HT-29 (cell line): ENCODE measurements at regions not wholly inside any gene's neighbourhood (a gene's known extent, or its start where the extent isn't known, plus 50 kb on each side); places are given as distances from the start of the nearest gene placed in this dataset.
"Not testable (repeated sequence)": the region's sequence is repeated elsewhere in the genome, so short reads cannot be mapped to it uniquely, and the experiment has no call there.

Experiments
- DNase-seq: peaks from one replicate; pipeline ENCODE4 v3.0.0-alpha.2; 2015; ENCODE audit warnings: low spot score

GRCh38 chr4:55696424-55696823, 60.3 kb upstream of the NMU start:
- not testable (repeated sequence) for DNase-seq

- DNase-seq, result no peak
Measured at GRCh38 chr4:55706541-55706940, 70.4 kb upstream of the NMU start.

- no peak for DNase-seq
Measured at GRCh38 chr4:55707507-55707906, 71.4 kb upstream of the NMU start.

GRCh38 chr4:55707991-55708390, 71.9 kb upstream of the NMU start:
- not testable (repeated sequence) for DNase-seq

- DNase-seq, result not testable (repeated sequence)
Measured at GRCh38 chr4:55712835-55713234, 76.7 kb upstream of the NMU start.

GRCh38 chr4:55721651-55722050, 85.6 kb upstream of the NMU start:
- no peak for DNase-seq

GRCh38 chr4:55722132-55722531, 86.0 kb upstream of the NMU start:
- DNase-seq, result no peak

- DNase-seq, result no peak
Measured at GRCh38 chr4:55723403-55723802, 87.3 kb upstream of the NMU start.

GRCh38 chr4:55725057-55725456, 89.0 kb upstream of the NMU start:
- no peak for DNase-seq

DNA sequence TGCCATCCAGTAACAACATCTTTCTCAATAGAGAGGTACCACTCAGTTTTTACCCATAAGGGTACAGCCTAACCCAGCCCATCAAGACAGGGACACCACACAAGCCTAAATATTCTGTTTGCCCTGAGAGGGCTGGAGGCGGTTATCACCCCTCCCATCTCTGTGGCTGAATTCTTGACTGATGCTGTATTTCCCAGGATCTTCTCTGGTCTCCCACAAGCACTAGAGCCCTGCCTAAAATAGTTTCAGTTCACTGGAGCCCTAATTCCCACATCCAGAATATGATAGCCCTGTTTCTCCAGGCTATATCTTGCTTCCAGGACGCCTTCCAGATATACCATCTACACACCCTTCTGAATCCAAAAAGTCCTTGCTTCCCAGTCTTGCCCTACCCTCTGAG, 91.6 kb upstream of the NMU start:
- no peak for DNase-seq

DNA sequence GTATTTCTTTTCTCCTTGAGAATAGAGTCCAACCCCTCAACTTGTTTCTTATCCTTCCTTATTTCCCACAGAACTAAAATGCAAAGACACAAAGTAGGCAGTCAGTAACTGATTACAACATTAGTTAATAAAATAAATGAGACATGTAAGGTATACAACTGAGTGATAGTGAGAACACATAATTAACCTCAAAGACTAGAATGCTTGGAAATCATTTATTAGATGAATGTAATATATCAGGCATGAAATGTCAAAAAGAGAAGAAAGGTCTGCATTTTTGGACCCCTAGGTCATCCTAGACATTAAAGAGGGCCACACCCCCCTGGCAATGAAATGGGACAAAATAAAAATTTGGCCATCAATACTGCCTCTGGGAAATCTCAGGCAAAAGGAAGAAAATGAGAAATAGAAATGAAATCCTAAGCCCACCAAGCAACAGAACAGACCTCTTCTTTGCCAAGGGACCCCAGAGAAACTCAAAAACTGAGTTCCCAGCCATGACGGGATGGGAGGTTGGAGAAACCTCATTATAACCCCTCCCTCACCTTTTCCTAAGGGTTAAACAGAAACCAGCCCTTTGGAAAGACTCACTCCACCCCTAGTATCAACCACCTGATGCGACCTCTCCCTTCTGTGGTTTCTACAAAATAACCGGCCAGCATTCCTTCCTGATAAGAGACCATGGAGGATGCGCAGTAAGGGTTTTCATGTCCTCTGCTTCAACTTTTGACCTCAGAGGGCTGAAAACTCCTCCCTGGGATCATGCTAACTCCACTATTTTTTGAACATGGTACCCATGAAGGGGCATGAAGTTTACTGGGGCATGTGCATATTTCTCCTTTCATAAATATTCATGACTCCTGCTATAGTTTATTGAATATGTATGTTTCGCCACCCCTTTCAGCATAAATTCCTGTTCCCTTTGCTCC, 90.0 kb upstream of the EXOC1L start:
- peak; percentile 45 for DNase-seq

DNA sequence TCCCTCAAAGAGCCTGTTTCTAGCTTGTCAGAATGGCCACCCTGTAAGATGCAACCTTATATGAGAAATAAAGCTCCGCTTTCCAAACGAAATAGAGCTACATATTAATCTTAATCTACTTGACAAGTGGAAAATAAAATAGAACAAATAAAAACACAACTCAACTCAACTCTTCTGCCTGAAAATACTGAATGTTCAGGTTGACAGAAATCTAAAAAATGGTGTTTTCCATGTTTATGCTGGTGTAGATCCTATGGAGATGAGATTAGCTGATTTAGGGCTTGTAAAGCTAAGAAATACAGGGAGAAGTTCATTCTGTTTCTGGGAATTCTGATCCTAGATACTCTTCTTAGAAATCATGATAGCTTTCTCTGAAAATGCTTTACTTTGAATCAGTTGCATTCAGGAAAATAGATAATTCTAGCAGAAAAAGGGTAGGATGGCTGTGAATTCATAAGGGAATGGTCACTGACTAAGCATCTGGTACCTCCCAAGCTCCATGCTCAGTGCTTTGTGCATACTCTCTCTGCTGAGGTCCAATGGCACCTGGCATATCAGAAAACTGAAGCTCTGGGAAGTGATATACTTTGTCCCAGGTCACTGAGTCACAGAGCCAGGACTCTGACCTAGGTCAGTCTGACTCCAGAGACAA, 89.2 kb upstream of the EXOC1L start:
- DNase-seq, result no peak

DNA sequence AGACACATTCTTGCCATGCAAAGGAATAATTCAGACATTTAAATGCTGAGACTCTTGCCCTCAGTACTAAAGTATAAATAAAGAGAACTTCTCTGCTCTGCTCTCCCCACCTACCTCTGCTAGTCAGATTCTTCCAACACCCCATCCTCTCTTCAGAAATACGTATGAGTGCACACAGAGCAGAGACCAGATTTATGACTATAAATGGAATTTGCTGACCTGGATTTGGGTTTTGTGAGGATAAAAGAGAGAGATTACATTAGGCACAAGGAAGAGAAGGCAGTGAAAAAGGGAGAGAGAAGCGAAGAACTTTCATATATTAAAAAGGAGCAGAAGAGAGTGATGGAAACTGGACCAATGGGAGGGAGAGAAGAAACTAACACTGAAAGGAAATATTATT, 87.6 kb upstream of the EXOC1L start:
- DNase-seq, result no peak

- DNase-seq, result no peak
Measured at GRCh38 chr4:55732864-55733263, 86.7 kb upstream of the EXOC1L start.

GRCh38 chr4:55733932-55734331, 85.7 kb upstream of the EXOC1L start:
- peak; percentile 97 for DNase-seq

DNA sequence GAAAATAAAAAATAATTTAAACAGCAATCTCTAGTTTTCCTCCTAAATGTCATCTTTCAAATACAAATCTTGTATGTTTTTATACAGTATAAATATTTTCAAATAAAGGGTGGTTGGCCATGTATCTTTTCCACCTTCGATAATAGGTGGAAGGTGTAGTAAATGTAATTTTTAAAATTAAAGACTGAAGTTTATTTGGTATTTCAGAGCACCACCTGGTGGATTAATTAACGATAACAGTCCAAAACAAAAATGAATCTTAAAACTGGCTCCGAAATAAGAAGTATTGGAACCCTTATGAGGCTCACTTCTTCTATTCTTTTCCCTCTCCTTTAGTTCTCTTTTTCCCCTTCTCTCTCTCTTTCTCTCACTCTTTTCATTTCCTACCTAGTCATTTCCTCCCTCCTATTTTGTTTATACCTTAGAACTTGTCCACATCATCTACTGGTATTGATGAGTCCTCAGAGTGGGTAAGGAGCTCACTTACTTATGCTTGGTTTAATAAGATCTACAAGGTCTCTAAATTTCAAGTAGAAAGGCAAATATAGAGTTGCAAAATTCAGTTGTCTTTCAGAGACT, 82.9 kb upstream of the EXOC1L start:
- DNase-seq, result peak; percentile 47

GRCh38 chr4:55742655-55743202, 76.9 kb upstream of the EXOC1L start:
- DNase-seq, result no peak

GRCh38 chr4:55744369-55744768, 75.2 kb upstream of the EXOC1L start:
- no peak for DNase-seq

DNA sequence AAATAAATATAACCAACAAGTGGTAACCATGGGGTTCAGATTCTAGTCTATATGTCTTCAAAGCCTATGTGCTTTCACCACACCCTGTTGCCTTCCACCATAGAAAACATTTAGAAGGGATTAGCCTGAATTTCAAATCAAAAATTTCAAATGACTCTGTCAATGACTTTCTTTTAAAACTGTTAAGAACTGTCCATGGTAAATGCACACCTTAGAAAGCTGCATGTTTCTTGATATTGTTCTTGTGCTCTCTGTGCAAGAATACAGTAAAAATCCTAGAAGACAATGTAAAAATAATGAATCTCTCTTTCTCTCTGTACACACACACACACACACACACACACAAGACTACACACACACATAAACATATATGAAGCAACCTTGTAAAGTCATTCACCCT, 74.6 kb upstream of the EXOC1L start:
- DNase-seq, result no peak

- no peak for DNase-seq
Measured at GRCh38 chr4:55747793-55748192, 71.8 kb upstream of the EXOC1L start.

GRCh38 chr4:55749666-55750065, 69.9 kb upstream of the EXOC1L start:
- no peak for DNase-seq

DNA sequence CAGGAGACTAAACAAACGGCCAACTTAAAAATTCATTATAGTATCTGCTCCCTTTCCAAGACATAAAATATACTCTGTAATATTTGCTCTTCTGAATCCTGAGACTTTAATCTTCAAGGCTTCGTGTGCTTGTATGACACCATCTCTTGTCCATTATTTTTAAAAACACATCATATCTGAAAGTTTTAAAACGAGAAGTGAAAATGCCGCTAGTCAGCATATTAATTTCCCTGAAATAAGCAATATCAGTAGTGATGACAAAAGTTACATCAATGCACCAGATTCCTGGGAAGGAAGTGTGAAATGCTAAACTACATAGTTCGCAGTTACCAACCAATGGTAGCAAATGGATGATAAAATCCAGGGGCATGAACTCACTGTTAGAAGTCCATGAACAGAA, 66.8 kb upstream of the EXOC1L start:
- DNase-seq, result no peak
